ENCODE measurements at regions not wholly inside any gene's neighbourhood (a gene's known extent, or its start where the extent isn't known, plus 50 kb on each side); places are given as distances from the start of the nearest gene placed in this dataset.

GRCh38 chr1:17877316-17877715 is 122.2 kb downstream of the ACTL8 start:
- DNase-seq, result no peak

DNA sequence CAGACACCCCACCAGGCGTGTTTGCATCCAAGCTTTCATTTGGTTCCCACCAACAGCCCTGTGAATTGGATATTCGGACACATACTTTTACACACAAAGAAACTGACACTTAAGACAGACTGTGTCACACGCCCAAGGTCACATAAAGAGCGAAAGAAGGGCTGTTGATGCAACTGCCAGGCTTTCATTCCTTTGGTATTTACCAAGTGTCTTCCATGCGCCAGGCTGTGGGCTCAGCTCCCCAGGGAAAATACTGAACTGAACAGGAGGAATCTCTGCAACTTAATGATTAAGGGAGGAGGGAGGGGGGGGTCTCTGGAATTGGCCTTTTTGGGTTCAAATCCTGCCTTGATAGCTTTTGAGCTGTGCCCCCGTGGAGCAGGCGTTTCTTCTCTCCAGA is 122.8 kb downstream of the ACTL8 start:
- no peak for DNase-seq

- DNase-seq, result no peak
Observed at GRCh38 chr1:17878837-17879236, 123.7 kb downstream of the ACTL8 start.

GRCh38 chr1:17880449-17880848 is 125.3 kb downstream of the ACTL8 start:
- no peak for DNase-seq

DNA sequence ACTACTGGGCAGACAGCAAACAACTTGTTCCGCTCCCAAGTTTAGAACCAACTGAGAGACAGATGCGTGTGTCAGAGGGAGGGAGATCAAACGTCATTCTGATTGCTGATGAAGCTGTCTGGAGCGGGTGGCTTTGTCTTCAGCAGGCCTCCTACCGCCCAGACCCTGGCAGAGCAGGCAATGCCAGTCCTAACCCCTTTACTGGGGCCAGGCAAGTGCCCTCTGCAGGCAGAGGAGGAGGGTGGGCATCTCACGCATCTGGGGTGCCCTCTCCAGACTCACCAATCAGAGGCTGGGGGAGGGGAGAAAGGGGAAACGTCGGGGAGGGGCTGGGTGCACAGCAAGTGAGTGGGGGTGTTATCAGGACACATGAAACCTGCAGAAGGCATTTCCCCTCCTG is 126.6 kb downstream of the ACTL8 start:
- DNase-seq, result no peak

DNA sequence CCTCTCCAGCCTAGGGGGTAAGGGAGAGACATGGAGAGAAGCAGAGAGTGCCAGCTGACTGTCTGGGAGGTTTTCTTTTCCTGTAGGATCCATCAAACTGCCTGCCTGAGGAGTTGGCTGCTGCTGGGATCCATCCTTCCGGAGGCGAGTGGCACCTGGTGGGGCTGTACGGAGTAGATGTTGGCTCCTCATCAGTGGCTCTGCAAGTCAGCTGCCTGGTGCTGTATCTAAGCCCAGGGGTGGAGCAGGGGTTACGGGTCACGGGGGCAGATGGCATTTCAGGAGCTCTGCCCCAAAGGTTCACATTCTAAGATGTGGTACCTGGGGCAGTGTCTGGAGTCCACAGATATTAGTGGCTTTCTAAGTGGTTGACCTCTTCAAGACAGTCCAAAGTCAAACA is 128.0 kb downstream of the ACTL8 start:
- no peak for DNase-seq

DNA sequence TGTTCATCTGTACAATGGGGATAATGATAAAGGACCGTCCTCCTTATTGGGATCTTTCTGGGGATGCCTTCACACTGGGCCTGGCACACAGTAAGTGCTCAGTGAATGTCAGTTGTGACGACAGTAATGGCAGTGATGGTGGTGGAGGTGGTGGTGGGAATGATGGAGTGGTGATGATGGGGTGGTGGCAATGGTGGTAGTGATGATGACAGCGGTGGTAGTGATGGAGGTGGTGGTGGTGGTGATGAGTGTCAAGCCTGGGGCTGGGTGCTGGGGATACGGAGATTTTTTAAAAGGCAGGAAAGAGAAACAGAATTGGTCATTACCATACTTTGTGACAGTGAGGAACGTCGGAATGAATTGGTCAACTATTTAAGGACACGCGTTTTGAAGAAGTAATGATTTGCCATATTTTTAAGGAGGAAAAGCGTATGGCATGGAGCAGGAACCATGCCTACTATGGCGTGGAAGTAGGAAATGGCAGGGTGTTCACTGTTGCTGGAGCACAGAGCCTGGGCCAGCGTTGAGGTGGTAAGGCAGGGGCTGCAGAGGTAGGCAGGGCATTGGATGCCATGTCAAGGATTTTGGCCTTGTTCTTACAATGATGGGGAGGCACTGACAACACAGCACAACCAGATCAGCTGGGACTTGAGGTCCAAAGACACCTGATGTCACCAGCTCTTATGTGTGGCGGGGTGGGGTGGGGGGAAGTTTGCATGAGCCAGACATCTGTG is 128.7 kb downstream of the ACTL8 start:
- no peak for DNase-seq

GRCh38 chr1:17885663-17886320 is 130.7 kb downstream of the ACTL8 start:
- DNase-seq, result no peak

- DNase-seq, result no peak
Observed at GRCh38 chr1:17886386-17886785, 131.3 kb downstream of the ACTL8 start.

GRCh38 chr1:17886838-17887441 is 131.8 kb downstream of the ACTL8 start:
- no peak for DNase-seq

DNA sequence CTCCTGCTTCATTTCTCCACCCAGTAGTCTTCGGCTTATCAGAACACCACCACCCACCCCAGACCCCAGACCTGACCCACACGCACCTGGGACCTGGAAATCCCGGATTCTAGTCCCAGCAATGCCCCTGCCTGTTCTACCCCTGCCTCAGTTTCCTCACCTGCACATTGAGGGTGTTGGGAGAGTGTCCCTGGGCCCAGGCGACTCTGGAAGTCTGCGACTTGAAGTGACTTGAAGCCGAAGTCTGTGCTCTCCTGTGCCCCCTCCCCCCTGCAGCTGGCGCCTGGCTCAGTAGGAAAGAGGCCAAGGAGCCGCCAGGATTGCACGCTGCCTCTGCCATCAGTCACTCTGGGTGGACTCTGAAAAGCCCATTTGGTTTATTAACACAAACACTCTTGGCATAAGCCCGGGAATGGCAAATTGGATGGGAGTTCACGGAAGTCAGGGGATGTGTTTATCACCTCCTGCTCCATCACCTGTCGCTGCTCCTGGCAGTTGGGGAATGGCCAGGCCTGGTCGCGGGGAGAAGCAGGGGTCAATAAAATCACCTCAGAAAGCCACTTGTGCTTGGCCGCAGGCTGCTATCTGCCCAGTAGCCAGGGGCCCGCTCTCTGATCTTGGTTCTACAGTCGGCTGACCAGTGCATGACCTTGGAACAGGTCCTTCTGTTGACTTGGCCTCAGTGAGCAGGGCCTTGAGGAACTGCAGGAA is 132.7 kb downstream of the ACTL8 start:
- DNase-seq, result no peak

DNA sequence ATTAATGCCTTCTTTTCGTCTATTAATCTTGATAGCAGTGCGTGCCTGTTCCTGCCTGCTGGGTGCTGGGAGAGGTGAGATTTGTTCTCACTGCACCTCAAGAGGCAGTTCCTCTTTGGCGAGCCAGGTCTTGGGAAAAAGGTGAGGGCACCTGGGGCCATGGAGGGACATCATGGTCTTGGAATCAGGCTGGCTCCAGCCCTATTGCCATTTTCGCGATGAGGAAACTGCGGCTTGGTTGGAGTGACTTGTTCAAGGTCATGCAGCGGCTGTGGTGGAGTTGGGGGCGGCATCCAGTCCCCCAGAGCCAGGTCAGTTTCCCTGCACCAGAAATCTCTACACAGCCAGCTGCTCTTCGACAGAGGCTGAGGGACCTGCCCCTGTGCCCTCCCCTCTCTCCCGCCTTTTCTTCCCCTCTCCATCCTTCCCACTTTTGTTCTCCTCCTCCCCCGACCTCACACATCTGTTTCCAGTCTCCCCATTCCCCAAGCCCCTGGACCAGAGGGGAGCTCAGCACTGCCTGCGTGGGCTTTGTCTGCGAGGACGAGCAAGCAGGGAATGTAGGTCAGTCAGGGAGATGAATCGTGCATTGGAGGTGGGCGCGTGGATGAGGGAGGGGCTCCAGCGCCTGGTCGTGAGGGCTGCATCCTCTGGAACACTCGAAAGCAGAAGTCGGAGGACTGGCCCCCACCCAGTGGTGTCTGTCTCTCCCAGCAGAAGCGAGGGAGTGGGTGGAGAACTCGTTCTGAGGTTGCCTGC is 135.1 kb downstream of the ACTL8 start:
- DNase-seq, result no peak

DNA sequence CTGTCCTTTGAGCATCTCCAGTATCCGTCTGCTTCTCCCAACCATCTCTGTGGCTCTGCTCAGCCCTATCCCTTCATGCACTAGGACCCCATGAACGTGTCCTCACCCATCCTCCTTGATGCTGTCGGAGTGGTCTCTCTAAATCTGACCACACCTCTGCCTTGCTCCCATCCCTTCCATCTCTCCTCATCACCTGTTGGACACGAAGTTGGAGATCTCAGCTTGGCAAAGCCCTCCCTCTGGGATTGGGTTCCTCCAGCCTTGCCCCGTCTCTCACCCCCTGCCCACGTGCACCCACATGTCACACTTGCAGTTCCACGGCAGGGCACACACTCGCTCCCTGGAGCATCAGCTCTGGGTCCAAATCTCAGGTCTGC is 135.7 kb downstream of the ACTL8 start:
- no peak for DNase-seq

DNA sequence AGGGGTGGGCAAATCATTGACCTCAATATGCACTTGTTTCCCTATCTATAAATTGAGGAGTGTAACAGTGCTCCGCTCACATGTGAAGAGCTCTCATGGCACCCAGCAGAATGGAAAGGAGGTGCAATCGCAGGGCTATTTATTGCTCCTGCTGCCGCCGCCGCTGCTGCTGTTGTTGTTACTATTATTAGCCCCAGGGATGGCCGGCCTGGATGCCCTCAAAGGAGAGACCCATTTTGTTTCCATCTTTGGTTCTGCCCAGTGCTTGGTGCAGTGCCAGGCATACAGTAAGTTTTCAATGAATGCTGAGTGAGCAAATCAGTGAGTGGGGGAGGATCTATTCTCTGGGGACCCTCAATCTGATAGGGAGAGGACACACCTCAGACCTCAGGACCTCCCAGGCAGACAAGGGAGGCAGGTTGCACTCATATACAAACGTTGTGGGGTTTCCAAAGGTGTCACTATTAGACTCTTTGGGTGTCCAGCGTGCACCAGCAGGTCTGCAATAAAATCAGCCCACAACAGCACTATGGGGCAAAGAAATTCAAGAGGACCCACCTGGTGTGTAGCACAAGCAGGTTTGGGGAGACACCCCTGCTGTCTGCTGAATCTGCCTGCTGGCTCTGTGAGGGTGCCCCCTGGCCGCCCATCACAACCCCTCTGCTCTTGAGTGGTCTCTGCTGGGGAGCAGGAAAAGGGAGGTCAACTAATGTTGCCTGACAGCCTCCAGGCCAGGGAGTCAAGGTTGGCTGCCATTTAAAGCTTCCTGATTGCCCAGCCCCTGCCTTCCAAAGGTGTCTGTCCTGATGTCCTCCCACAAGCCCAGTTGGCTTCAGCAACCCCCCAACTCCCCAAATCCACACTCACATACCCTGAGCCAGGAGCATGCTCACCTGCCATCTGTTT is 136.3 kb downstream of the ACTL8 start:
- no peak for DNase-seq

DNA sequence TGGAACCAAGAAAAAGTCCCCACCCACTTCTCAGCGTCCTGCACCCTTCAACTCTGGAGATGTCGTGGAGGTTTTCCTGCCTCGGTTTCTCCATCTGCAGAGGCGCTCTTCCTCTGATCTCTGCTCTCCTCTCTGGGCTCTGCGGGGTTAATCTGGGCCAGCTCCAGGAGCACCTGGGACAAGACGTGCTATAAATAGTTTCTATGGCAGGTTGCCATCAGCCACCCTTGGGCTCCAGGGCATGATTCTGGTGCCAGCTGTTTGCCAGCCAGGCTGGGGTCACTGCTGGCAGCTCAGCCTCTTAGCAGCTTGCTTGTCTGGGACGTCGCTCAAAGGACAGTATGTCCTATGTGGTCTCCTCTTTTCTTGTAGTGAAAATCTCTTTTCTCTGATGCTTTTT is 137.1 kb downstream of the ACTL8 start:
- no peak for DNase-seq

GRCh38 chr1:17892851-17893250 is 137.7 kb downstream of the ACTL8 start:
- DNase-seq, result no peak

- no peak for DNase-seq
Observed at GRCh38 chr1:17893891-17894631, 138.9 kb downstream of the ACTL8 start.

GRCh38 chr1:17895401-17895800 is 140.3 kb downstream of the ACTL8 start:
- no peak for DNase-seq

GRCh38 chr1:17895986-17896385 is 140.9 kb downstream of the ACTL8 start:
- DNase-seq, result no peak

DNA sequence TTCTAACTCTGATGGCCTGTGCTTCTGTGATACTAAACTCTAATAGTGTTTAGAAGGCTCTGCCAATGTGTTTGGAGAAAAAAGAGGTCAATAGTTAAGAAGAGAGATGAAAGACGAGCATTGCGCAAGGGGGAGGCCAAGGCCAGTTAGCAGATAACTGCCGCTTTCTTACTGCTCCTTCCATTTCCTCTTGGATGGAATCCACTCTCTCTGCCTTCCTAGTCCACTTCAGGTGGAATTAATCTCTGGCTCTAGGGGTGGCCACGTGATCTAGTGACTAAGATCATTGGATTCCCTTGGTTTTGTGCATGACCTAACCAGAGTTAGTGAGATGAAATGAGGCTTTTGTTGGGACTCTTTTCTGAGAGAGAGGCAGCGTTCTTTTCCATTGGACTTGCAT is 148.3 kb downstream of the ACTL8 start:
- DNase-seq, result no peak

DNA sequence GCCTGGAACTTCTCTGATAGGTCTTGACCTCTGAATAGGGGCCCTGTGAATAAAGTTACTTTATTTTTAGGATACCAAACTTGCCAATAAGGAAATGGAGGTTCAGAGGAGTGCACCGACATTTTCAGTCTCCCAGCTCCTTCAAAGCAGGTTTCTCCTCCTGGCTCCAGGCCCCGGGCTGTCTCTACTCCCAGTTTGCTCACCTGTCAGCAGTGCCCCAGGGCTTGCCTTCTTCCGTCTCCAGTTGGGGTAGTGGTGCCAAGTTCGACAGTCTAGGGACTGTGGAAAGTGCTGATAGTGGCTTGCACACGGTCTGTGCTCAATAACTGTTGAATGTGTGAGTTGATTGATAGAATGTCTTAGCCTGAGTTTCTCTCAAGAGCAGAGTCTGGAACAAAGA is 149.2 kb downstream of the ACTL8 start:
- DNase-seq, result no peak

Measured in NCI-H526 (cell line).